G401 (cell line): ENCODE measurements at regions not wholly inside any gene's neighbourhood (a gene's known extent, or its start where the extent isn't known, plus 50 kb on each side); places are given as distances from the start of the nearest gene placed in this dataset.

Source experiments
- DNase-seq: peaks from one replicate; pipeline ENCODE4 v3.0.0-alpha.2; 2015; ENCODE audit warnings: low spot score
- in situ Hi-C: cut with HindIII; loops from 2 replicates; pipeline ENCODE4 v1.10.0; 2016; ENCODE audit warnings: low sequenced_read_pairs, mixed read lengths

DNA sequence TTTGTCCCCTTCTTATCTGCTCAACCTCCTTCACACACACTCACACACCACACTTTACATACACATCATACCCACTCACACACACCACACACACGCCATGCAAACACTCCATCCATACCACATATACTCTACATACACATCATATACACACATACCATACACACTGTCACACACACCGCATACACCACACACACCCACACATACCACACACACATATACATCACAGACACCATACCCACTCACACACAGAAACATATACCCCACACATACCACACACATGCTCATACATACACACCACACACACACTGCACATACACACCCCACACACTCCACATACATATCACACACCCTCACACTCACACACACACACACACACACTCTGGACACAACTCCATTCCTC, 54.3 kb upstream of the ACP3 start:
- in situ Hi-C loops, result no loop called here
- DNase-seq, result no peak

DNA sequence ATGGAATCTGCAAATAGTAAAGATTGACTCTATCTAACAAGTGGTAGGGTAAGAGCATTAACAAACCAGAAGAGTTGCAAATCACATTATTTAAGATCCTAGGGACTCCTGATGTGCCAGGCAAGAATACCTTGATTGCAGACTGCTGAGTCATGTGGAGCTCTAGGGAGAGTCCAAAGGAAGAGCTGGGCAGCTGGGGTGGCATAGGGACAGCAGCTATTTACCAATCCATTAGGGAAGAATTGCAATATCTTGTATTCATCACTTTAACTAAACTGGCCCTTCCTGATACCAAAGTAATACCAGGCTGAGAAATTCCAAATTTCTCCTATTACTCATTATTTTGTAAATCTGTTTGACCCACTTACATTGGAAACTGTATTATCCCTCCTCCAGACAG, 52.2 kb upstream of the ACP3 start:
- in situ Hi-C loops, result no loop called here

GRCh38 chr3:132265488-132265887, 51.7 kb upstream of the ACP3 start:
- in situ Hi-C loops, result no loop called here
- no peak for DNase-seq

More for the DNA sequence above, 52.2 kb upstream of the ACP3 start:
- no peak for DNase-seq

DNA sequence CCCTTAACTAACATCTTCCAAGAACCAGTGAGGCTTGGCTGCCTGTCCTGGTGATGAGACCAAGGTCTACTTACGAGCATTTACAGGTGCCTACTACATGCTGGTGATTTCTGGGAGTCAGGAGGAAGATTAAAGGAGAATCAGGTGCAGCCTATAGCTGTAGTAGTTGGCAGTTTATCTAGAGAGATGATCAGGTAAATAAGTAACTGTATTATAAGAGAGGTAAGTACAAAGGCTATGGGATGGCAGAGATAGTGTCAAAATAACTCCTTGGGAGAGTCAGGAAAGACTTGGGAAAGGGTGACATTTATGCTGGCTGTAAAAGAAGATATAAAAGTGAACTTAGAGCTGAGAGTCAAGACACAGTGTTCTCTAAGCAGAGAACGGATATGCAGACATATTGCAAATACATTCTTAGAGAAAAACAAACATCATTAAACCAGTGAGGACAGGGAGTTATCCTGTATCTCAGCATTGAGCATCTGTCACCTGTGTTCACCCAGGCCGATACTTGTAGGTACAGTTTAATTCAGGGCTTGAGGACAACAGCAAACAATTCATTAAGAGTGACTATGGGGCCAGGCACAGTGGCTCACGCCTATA, 49.7 kb upstream of the ACP3 start:
- in situ Hi-C loops, result no loop called here
- no peak for DNase-seq
